SK-N-SH (cell line): ENCODE measurements at regions not wholly inside any gene's neighbourhood (a gene's known extent, or its start where the extent isn't known, plus 50 kb on each side); places are given as distances from the start of the nearest gene placed in this dataset.

Experiments used
- CTCF ChIA-PET: fragments of 300-600, 350-600 bp; formaldehyde crosslinking; extraction: SDS; loops from one replicate; lab custom pipeline; 2021; lab: Yijun Ruan, JAX
- POLR2A ChIA-PET: fragments of 350-600 bp; sonication (Branson Sonifier 250); formaldehyde crosslinking; extraction: SDS; loops from one replicate; lab custom pipeline; 2020; ENCODE audit warnings: antibody characterized with exemption, inconsistent platforms; lab: Yijun Ruan, JAX
- DNase-seq: peaks from one replicate; pipeline ENCODE4 v3.0.0; 2012
- H2AFZ ChIP-seq: fragments of 200-600 bp; sonication (generic); 2 replicates; pipeline ENCODE4 v1.8.1; 2016; ENCODE audit warnings: antibody characterized with exemption, mild to moderate bottlenecking, low read depth
- H3F3A ChIP-seq: fragments of 200-600 bp; sonication (generic); replicated peaks from 2 replicates; pipeline ENCODE3; 2016; ENCODE audit warnings: antibody characterized with exemption, mild to moderate bottlenecking; ENCODE audit not compliant: insufficient read depth
- H3K27ac ChIP-seq, 2 experiments: fragments of 200-500 bp in 1 of 2; fragments of 200-600 bp in 1 of 2; sonication (Bioruptor generic) in 1 of 2; sonication (generic), shearing (Covaris generic) in 1 of 2; 2 replicates each; pipeline versions ENCODE4 v1.5.1 to v1.6.1; 2014 to 2016; ENCODE audit warnings: low read depth in 2 of 2, inconsistent platforms in 1 of 2, low read length in 1 of 2, mild to moderate bottlenecking in 1 of 2, mixed read lengths in 1 of 2
- H3K27me3 ChIP-seq: fragments of 200-600 bp; sonication (generic), shearing (Covaris generic); 2 replicates; pipeline ENCODE4 v1.6.1; 2016; ENCODE audit warnings: mixed run types; ENCODE audit not compliant: insufficient read depth
- H3K36me3 ChIP-seq, 2 experiments: fragments of 200-500 bp in 1 of 2; fragments of 200-600 bp in 1 of 2; sonication (Bioruptor generic) in 1 of 2; sonication (generic) in 1 of 2; replicated peaks in 1 of 2; 2 replicates each; pipeline versions ENCODE3 to v1.5.1; 2014 to 2016; ENCODE audit warnings: low read length in 1 of 2, mild to moderate bottlenecking in 1 of 2; ENCODE audit not compliant: insufficient read depth in 2 of 2, control insufficient read depth in 1 of 2
- H3K4me1 ChIP-seq, 2 experiments: fragments of 200-500 bp in 1 of 2; fragments of 200-600 bp in 1 of 2; sonication (Bioruptor generic) in 1 of 2; sonication (generic), shearing (Covaris generic) in 1 of 2; 2 replicates each; pipeline versions ENCODE4 v1.5.1 to v1.6.1; 2014 to 2016; ENCODE audit warnings: low read depth in 1 of 2, low read length in 1 of 2, mixed run types in 1 of 2; ENCODE audit not compliant: insufficient read depth in 2 of 2, control insufficient read depth in 1 of 2
- H3K4me2 ChIP-seq: fragments of 200-600 bp; sonication (generic), shearing (Covaris generic); 2 replicates; pipeline ENCODE4 v1.6.1; 2017; ENCODE audit warnings: mixed run types
- H3K4me3 ChIP-seq, 2 experiments: fragments of 200-500 bp in 1 of 2; fragments of 200-600 bp in 1 of 2; sonication (Bioruptor generic) in 1 of 2; sonication (generic), shearing (Covaris generic) in 1 of 2; 2 replicates each; pipeline versions ENCODE4 v1.5.1 to v1.8.1; 2014 to 2016; ENCODE audit warnings: low read depth in 2 of 2, inconsistent platforms in 1 of 2, low read length in 1 of 2, mild to moderate bottlenecking in 1 of 2, mixed read lengths in 1 of 2, moderate library complexity in 1 of 2
- H3K79me2 ChIP-seq: fragments of 200-600 bp; sonication (generic); 2 replicates; pipeline ENCODE4 v1.8.1; 2017; ENCODE audit warnings: mild to moderate bottlenecking; ENCODE audit not compliant: insufficient read depth
- H3K9ac ChIP-seq: fragments of 200-600 bp; sonication (generic); 2 replicates; pipeline ENCODE4 v1.6.1; 2017; ENCODE audit warnings: mixed run types
- H3K9me2 ChIP-seq: fragments of 200-600 bp; sonication (generic); 2 replicates; pipeline ENCODE4 v1.6.1; 2017; ENCODE audit warnings: mixed run types
- H3K9me3 ChIP-seq: fragments of 200-600 bp; sonication (generic); 2 replicates; pipeline ENCODE4 v1.6.1; 2017; ENCODE audit warnings: mixed run types, mild to moderate bottlenecking, moderate library complexity
- H4K20me1 ChIP-seq: fragments of 200-600 bp; sonication (generic); 2 replicates; pipeline ENCODE4 v1.6.1; 2017; ENCODE audit warnings: mild to moderate bottlenecking, mixed run types; ENCODE audit not compliant: insufficient read depth
- CHD2 ChIP-seq: fragments of 150-350 bp; IDR thresholded peaks from 2 replicates; pipeline ENCODE4 v1.6.1; 2018; ENCODE audit warnings: low read length; ENCODE audit not compliant: partially characterized antibody
- EZH2phosphoT487 ChIP-seq: fragments of 200-600 bp; sonication (generic); IDR thresholded peaks from 2 replicates; pipeline ENCODE4 v1.6.1; 2017; ENCODE audit warnings: low read depth, mixed run types, mild to moderate bottlenecking, antibody characterized with exemption, moderate library complexity, borderline replicate concordance
- FOXJ3 ChIP-seq: sonication (generic); formaldehyde crosslinking; IDR thresholded peaks from 2 replicates; pipeline ENCODE4 v1.5.1; 2020; ENCODE audit warnings: mild to moderate bottlenecking, missing genetic modification reagents
- GATA2 ChIP-seq: sonication (generic); formaldehyde crosslinking; IDR thresholded peaks from 2 replicates; pipeline ENCODE4 v1.5.0; 2020; ENCODE audit warnings: mild to moderate bottlenecking, missing genetic modification reagents
- JUND ChIP-seq: IDR thresholded peaks from 2 replicates; pipeline ENCODE4 v1.4.0; 2012
- MEF2A ChIP-seq: IDR thresholded peaks from 2 replicates; pipeline ENCODE4 v1.4.0; 2012; ENCODE audit warnings: low read depth, borderline replicate concordance
- MXI1 ChIP-seq: IDR thresholded peaks from 2 replicates; pipeline ENCODE4 v1.6.1; 2012; ENCODE audit warnings: mild to moderate bottlenecking, low read depth, low read length, improper control_type of control experiment
- NRF1 ChIP-seq: IDR thresholded peaks from 2 replicates; pipeline ENCODE4 v1.6.1; 2012; ENCODE audit warnings: low read depth, mild to moderate bottlenecking, low read length
- RFX5 ChIP-seq: IDR thresholded peaks from 2 replicates; pipeline ENCODE4 v1.6.1; 2012; ENCODE audit warnings: mild to moderate bottlenecking, improper control_type of control experiment, low read length
- SIN3A ChIP-seq: IDR thresholded peaks from 2 replicates; pipeline ENCODE4 v1.6.1; 2012; ENCODE audit warnings: low read depth, mild to moderate bottlenecking, low read length, moderate library complexity, borderline replicate concordance
- USF1 ChIP-seq: IDR thresholded peaks from 2 replicates; pipeline ENCODE4 v1.4.0; 2012; ENCODE audit warnings: low read depth, borderline replicate concordance
- YY1 ChIP-seq: IDR thresholded peaks from 2 replicates; pipeline ENCODE4 v1.4.0; 2012; ENCODE audit warnings: low read depth, mild to moderate bottlenecking
- WGBS: methylation state at CpG from one replicate; pipeline ENCODE4 v1.1.6; 2017; ENCODE audit warnings: low lambda C conversion rate; 5-methylcytosine and 5-hydroxymethylcytosine counted together
- TF ChIP-seq, protein P1 (sequence below): IDR thresholded peaks from 2 replicates; pipeline ENCODE4 v1.4.0; 2012; ENCODE audit warnings: low read depth
- TF ChIP-seq, protein P2 (sequence below): fragments of 150-350 bp; IDR thresholded peaks from 2 replicates; pipeline ENCODE4 v1.6.1; 2017; ENCODE audit warnings: antibody characterized with exemption, low read length, low read depth, borderline replicate concordance

GRCh38 chr6:10217111-10217510 is 197.8 kb downstream of the TFAP2A start:
- H3K9me3 ChIP-seq = no peaks in the 10 kb centered on the region
- no peaks in the 10 kb centered on the region for H3K9me2 ChIP-seq
- ChIA-PET CTCF (no interaction called here), POLR2A (no interaction called here)
- H3F3A ChIP-seq = no peaks in the 10 kb centered on the region
- H4K20me1 ChIP-seq = no peaks in the 10 kb centered on the region
- H2AFZ ChIP-seq = no peak overlapping the region
- no peak for DNase-seq
- no peaks in the 10 kb centered on the region; the same call in 1 of the 2 replicates for H3K27me3 ChIP-seq
- WGBS = 8% methylated on average over 5 of the region's 5 CpGs
- H3K4me2 ChIP-seq = no peak overlapping the region
- no peak overlapping the region for H3K4me3 ChIP-seq
- H3K36me3 ChIP-seq = no peaks in the 10 kb centered on the region
- H3K9ac ChIP-seq = no peak overlapping the region
- TF ChIP-seq NRF1 (no peak), YY1 (no peak), SIN3A (no peak), CHD2 (no peak), GATA2 (no peak), MEF2A (no peak), JUND (no peak)
- TF ChIP-seq, all 33 proteins: peak for 0
- H3K27ac ChIP-seq = no peak overlapping the region
- no peaks in the 10 kb centered on the region for H3K79me2 ChIP-seq
- no peaks in the 10 kb centered on the region for H3K4me1 ChIP-seq

DNA sequence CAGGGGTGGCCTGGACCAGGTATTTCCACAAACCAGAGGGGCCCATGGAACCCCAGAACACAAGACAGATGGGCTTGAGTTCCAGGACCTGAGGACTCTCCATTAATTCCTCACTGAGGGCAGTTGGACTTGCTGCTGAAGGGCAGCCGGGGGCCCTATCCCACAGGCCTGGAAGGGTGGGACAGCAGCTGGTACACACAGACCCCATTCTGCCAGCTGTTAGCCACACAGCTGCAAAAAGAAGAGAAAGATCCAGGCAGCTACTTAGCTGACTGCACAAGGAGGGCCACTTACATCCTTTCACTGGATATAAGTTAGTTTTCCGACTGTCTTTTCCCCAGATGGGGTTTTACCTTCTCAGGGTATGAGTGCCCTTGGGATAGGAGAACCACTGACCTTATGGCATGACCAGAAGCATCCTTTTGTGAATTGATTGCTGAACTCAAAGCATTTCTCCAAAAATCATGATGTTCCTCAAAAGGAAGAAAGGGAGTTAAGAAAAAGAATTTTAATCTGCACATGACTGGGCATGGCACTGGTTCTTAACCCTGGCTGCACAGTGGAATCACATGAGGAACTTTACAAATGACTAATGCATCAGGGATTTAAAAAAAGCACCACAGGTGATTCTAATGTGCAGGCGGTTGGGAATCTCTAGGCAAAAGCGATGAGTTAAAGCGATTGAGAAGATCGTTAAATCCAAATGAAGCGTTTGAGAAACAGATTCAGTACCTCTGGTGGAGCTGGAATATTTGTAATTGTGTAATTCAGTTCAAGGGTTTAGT is 199.4 kb downstream of the TFAP2A start:
- CTCF ChIA-PET = no interaction called here
- no peaks in the 10 kb centered on the region for H3K36me3 ChIP-seq
- TF ChIP-seq USF1 (no peak), FOXJ3 (no peak), RFX5 (no peak), EZH2phosphoT487 (no peak), MXI1 (no peak)
- TF ChIP-seq, protein P1, sequence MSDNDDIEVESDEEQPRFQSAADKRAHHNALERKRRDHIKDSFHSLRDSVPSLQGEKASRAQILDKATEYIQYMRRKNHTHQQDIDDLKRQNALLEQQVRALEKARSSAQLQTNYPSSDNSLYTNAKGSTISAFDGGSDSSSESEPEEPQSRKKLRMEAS = no peak
- TF ChIP-seq, protein P2, sequence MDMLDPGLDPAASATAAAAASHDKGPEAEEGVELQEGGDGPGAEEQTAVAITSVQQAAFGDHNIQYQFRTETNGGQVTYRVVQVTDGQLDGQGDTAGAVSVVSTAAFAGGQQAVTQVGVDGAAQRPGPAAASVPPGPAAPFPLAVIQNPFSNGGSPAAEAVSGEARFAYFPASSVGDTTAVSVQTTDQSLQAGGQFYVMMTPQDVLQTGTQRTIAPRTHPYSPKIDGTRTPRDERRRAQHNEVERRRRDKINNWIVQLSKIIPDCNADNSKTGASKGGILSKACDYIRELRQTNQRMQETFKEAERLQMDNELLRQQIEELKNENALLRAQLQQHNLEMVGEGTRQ = no peak
- no peaks in the 10 kb centered on the region for H4K20me1 ChIP-seq
- H3F3A ChIP-seq = no peaks in the 10 kb centered on the region
- no peak overlapping the region for H3K4me2 ChIP-seq
- no peak for DNase-seq
- no peak overlapping the region for H3K4me3 ChIP-seq
- 26% methylated on average over 6 of the region's 7 CpGs for WGBS
- no peaks in the 10 kb centered on the region for H3K79me2 ChIP-seq
- no peak overlapping the region for H3K27ac ChIP-seq
- H2AFZ ChIP-seq = no peak overlapping the region
- POLR2A ChIA-PET = no interaction called here
- no peaks in the 10 kb centered on the region for H3K27me3 ChIP-seq
- no peak overlapping the region for H3K9ac ChIP-seq
- no peaks in the 10 kb centered on the region for H3K9me2 ChIP-seq
- H3K4me1 ChIP-seq = no peaks in the 10 kb centered on the region
- H3K9me3 ChIP-seq = no peaks in the 10 kb centered on the region
